GM21529 (cell line): ENCODE measurements at regions not wholly inside any gene's neighbourhood (a gene's known extent, or its start where the extent isn't known, plus 50 kb on each side); places are given as distances from the start of the nearest gene placed in this dataset.

Experiments
- ATAC-seq: cut with Tn5 transposase; IDR thresholded peaks from one replicate; pipeline ENCODE4 v1.9.1; 2021; ENCODE audit not compliant: unreplicated experiment

GRCh38 chr14:65928995-65929394 is 516.5 kb downstream of the FUT8 start:
- ATAC-seq, result no peak

- ATAC-seq, result no peak
Measured at GRCh38 chr14:65933400-65934069, 521.0 kb downstream of the FUT8 start.

- no peak for ATAC-seq
Measured at GRCh38 chr14:65934070-65934435, 521.5 kb downstream of the FUT8 start.

GRCh38 chr14:65936342-65936975 is 523.9 kb downstream of the FUT8 start:
- no peak for ATAC-seq

GRCh38 chr14:65937079-65937959 is 524.8 kb downstream of the FUT8 start:
- ATAC-seq, result no peak

GRCh38 chr14:65937960-65938316 is 525.4 kb downstream of the FUT8 start:
- ATAC-seq, result no peak

GRCh38 chr14:65938738-65939137 is 526.2 kb downstream of the FUT8 start:
- ATAC-seq, result no peak

GRCh38 chr14:65939184-65939583 is 526.7 kb downstream of the FUT8 start:
- no peak for ATAC-seq

- ATAC-seq, result peak; percentile 51
Measured at GRCh38 chr14:65940056-65940735, 527.7 kb downstream of the FUT8 start.

GRCh38 chr14:65941091-65941490 is 528.6 kb downstream of the FUT8 start:
- no peak for ATAC-seq

- no peak for ATAC-seq
Measured at GRCh38 chr14:65943150-65943549, 530.6 kb downstream of the FUT8 start.

- ATAC-seq, result no peak
Measured at GRCh38 chr14:65943916-65944410, 531.4 kb downstream of the FUT8 start.

GRCh38 chr14:65945327-65945726 is 532.8 kb downstream of the FUT8 start:
- no peak for ATAC-seq

- ATAC-seq, result no peak
Measured at GRCh38 chr14:65946494-65946893, 534.0 kb downstream of the FUT8 start.

- no peak for ATAC-seq
Measured at GRCh38 chr14:65948302-65948701, 535.8 kb downstream of the FUT8 start.

- ATAC-seq, result peak; percentile 60
Measured at GRCh38 chr14:65949711-65950516, 536.3 kb upstream of the CCDC196 start.

- ATAC-seq, result no peak
Measured at GRCh38 chr14:65954942-65955341, 531.2 kb upstream of the CCDC196 start.

- ATAC-seq, result no peak
Measured at GRCh38 chr14:65957631-65958205, 528.5 kb upstream of the CCDC196 start.

GRCh38 chr14:65958664-65959562 is 527.3 kb upstream of the CCDC196 start:
- ATAC-seq, result peak; percentile 40
